B cell (primary cell): ENCODE measurements at regions not wholly inside any gene's neighbourhood (a gene's known extent, or its start where the extent isn't known, plus 50 kb on each side); places are given as distances from the start of the nearest gene placed in this dataset.
A peak's percentile ranks its signal among the peaks of the same experiment; 100 is the strongest.
"Not testable (repeated sequence)": the region's sequence is repeated elsewhere in the genome, so short reads cannot be mapped to it uniquely, and the experiment has no call there.

Experiments used
- ATAC-seq: fragments of 200-7000 bp; cut with Tn5 transposase; one replicate; pipeline ENCODE4 v1.10.0; 2021; ENCODE audit warnings: low read depth, mild to moderate bottlenecking, moderate number of reproducible peaks, moderate library complexity
- CTCF ChIA-PET: fragments of 350-600 bp; sonication (Branson Sonifier 250); formaldehyde crosslinking; loops from one replicate; lab custom pipeline; 2021; ENCODE audit warnings: antibody characterized with exemption, inconsistent platforms; lab: Charles Lee
- POLR2A ChIA-PET: fragments of 350-600 bp; sonication (Branson Sonifier 250); formaldehyde crosslinking; loops from one replicate; lab custom pipeline; 2021; ENCODE audit warnings: antibody characterized with exemption; lab: Charles Lee
- DNase-seq: peaks from one replicate; pipeline ENCODE4 v3.0.0; 2013
- H2AFZ ChIP-seq: 2 replicates; pipeline ENCODE4 v1.6.1; 2012; ENCODE audit warnings: mild to moderate bottlenecking, low read depth, low read length; ENCODE audit not compliant: insufficient read depth, poor library complexity, severe bottlenecking
- H3K27ac ChIP-seq, 2 donors: 1 replicate in 1 of 2; 2 replicates in 1 of 2; pipeline ENCODE4 v1.5.1; 2012 to 2013; ENCODE audit warnings: low read length in 2 of 2, mild to moderate bottlenecking in 2 of 2, moderate library complexity in 1 of 2
- H3K27me3 ChIP-seq, 4 experiments: fragments of 200-600 bp in 1 of 4; sonication (generic) in 1 of 4; replicated peaks in 1 of 4; 1 replicate in 2 of 4; 2 replicates in 2 of 4; pipeline versions ENCODE4 v1.6.1 to v1.7.0; 2013 to 2016; ENCODE audit warnings: low read length in 3 of 4, mild to moderate bottlenecking in 2 of 4, mixed read lengths in 1 of 4, moderate library complexity in 1 of 4; ENCODE audit not compliant: insufficient read depth in 4 of 4, control insufficient read depth in 3 of 4; ENCODE audit errors: control extremely low read depth in 1 of 4
- H3K36me3 ChIP-seq, 2 experiments: replicated peaks in 1 of 2; 1 replicate in 1 of 2; 2 replicates in 1 of 2; pipeline versions ENCODE4 v1.6.1 to v1.7.1; 2013; ENCODE audit warnings: low read length in 1 of 2; ENCODE audit not compliant: insufficient read depth in 2 of 2, control insufficient read depth in 1 of 2; ENCODE audit errors: control extremely low read depth in 1 of 2, extremely low read depth in 1 of 2
- H3K4me1 ChIP-seq, 2 donors: fragments of 200-600 bp in 1 of 2; sonication (generic) in 1 of 2; 1 replicate in 1 of 2; 2 replicates in 1 of 2; pipeline versions ENCODE4 v1.5.1 to v1.6.1; 2013 to 2017; ENCODE audit warnings: low read length in 2 of 2; ENCODE audit not compliant: control insufficient read depth in 2 of 2, insufficient read depth in 2 of 2
- H3K4me2 ChIP-seq: replicated peaks from 2 replicates; pipeline ENCODE3; 2012; ENCODE audit warnings: mild to moderate bottlenecking, low read depth, low read length; ENCODE audit not compliant: poor library complexity, severe bottlenecking
- H3K4me3 ChIP-seq, 5 experiments: fragments of 200-600 bp in 1 of 5; sonication (generic) in 1 of 5; 1 replicate in 3 of 5; 2 replicates in 2 of 5; pipeline versions ENCODE4 v1.5.1 to v1.7.0; 2011 to 2016; ENCODE audit warnings: low read length in 4 of 5, mild to moderate bottlenecking in 4 of 5, low read depth in 2 of 5, control low read depth in 1 of 5, moderate library complexity in 1 of 5; ENCODE audit not compliant: insufficient read depth in 1 of 5; ENCODE audit errors: control extremely low read depth in 1 of 5, extremely low read depth in 1 of 5
- H3K79me2 ChIP-seq: fragments of 200-600 bp; sonication (generic); one replicate; pipeline ENCODE4 v1.6.0; 2016; ENCODE audit warnings: low read length; ENCODE audit not compliant: control insufficient read depth, insufficient read depth
- H3K9ac ChIP-seq: fragments of 200-600 bp; sonication (generic); 2 replicates; pipeline ENCODE4 v1.6.1; 2017; ENCODE audit warnings: mild to moderate bottlenecking, low read length, moderate library complexity
- H3K9me3 ChIP-seq, 3 donors: one replicate each; pipeline versions ENCODE4 v1.6.1 to v1.7.1; 2013; ENCODE audit warnings: low read length in 2 of 3; ENCODE audit not compliant: control insufficient read depth in 2 of 3, insufficient read depth in 1 of 3; ENCODE audit errors: control extremely low read depth in 1 of 3
- H4K20me1 ChIP-seq: 2 replicates; pipeline ENCODE4 v1.6.0; 2012; ENCODE audit warnings: mild to moderate bottlenecking, low read length; ENCODE audit not compliant: insufficient read depth, control insufficient read depth, poor library complexity, severe bottlenecking
- H3K27ac Mint-ChIP-seq: one replicate; pipeline ENCODE4 v1.8.0; 2021; ENCODE audit warnings: mixed read lengths
- H3K27me3 Mint-ChIP-seq: one replicate; pipeline ENCODE4 v1.8.0; 2021; ENCODE audit warnings: mixed read lengths
- H3K4me1 Mint-ChIP-seq: one replicate; pipeline ENCODE4 v1.8.0; 2021; ENCODE audit warnings: mixed read lengths
- H3K4me3 Mint-ChIP-seq: one replicate; pipeline ENCODE4 v1.8.0; 2021; ENCODE audit warnings: mixed read lengths
- H3K9me3 Mint-ChIP-seq: one replicate; pipeline ENCODE4 v1.8.0; 2022; ENCODE audit warnings: mixed read lengths; ENCODE audit not compliant: insufficient read depth
- EZH2 ChIP-seq: IDR thresholded peaks from 2 replicates; pipeline ENCODE4 v1.6.1; 2012; ENCODE audit warnings: borderline replicate concordance, low read depth, mild to moderate bottlenecking, moderate library complexity, low read length; ENCODE audit not compliant: insufficient read depth, poor library complexity, severe bottlenecking
- WGBS: methylation state at CpG from one replicate; pipeline ENCODE4 v1.1.5; 2013; ENCODE audit warnings: missing lambda C conversion rate; ENCODE audit not compliant: insufficient coverage; 5-methylcytosine and 5-hydroxymethylcytosine counted together
- intact Hi-C: fragments of 100-400 bp; cut with micrococcal nuclease; formaldehyde crosslinking; loops from one replicate; pipeline ENCODE4 v1.10.0; 2022
- TF ChIP-seq, protein P1 (sequence below): fragments of 200-600 bp; IDR thresholded peaks from one replicate; pipeline ENCODE4 v1.8.0; 2022; ENCODE audit warnings: antibody characterized with exemption, mild to moderate bottlenecking

DNA sequence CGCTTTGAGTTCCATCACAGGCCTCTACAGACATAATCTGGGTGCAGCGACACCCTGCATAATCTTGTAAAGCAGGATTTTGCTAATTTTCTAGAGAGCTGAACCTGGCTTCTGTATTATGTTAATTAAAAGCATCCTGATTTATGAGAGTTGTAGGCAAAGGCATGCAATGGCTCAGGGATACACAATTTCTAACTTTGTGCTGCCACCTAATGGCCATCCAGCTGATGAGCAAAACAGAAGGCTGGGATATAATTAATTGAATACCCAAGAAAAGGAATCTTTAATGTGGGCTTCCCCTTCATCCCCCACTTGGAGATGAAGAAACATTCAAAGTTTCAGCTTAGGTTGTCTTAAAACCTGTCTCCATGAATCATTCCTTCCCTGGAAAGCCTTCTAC, 78.1 kb downstream of the BMP15 start:
- Mint-ChIP-seq H3K4me3 (no peak overlapping the region), H3K4me1 (no peaks in the 10 kb centered on the region), H3K27ac (no peak overlapping the region), H3K9me3 (no peaks in the 10 kb centered on the region), H3K27me3 (peaks cover 5% of the 10 kb centered on the region)
- ChIA-PET CTCF (no interaction called here), POLR2A (no interaction called here)
- no peak overlapping the region for H3K4me2 ChIP-seq
- intact Hi-C loops, result loop anchor here (5.0 kb wide), 1 partner anchor 296 kb away; no protein-coding TSS in a partner anchor
- H3K9me3 ChIP-seq, result no peaks in the 10 kb centered on the region
- no peak overlapping the region for H3K9ac ChIP-seq
- DNase-seq (no peak), ATAC-seq (no peak)
- no peak overlapping the region for H3K4me3 ChIP-seq
- H3K4me1 ChIP-seq, result no peaks in the 10 kb centered on the region
- WGBS, result no CpG with 5 or more reads among the region's 2 CpGs
- H3K36me3 ChIP-seq, result no peaks in the 10 kb centered on the region
- H3K79me2 ChIP-seq, result no peaks in the 10 kb centered on the region
- H3K27me3 ChIP-seq, result no peaks in the 10 kb centered on the region
- no peak for TF ChIP-seq EZH2
- TF ChIP-seq, protein P1, sequence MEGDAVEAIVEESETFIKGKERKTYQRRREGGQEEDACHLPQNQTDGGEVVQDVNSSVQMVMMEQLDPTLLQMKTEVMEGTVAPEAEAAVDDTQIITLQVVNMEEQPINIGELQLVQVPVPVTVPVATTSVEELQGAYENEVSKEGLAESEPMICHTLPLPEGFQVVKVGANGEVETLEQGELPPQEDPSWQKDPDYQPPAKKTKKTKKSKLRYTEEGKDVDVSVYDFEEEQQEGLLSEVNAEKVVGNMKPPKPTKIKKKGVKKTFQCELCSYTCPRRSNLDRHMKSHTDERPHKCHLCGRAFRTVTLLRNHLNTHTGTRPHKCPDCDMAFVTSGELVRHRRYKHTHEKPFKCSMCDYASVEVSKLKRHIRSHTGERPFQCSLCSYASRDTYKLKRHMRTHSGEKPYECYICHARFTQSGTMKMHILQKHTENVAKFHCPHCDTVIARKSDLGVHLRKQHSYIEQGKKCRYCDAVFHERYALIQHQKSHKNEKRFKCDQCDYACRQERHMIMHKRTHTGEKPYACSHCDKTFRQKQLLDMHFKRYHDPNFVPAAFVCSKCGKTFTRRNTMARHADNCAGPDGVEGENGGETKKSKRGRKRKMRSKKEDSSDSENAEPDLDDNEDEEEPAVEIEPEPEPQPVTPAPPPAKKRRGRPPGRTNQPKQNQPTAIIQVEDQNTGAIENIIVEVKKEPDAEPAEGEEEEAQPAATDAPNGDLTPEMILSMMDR, result peak; percentile 20
- no peaks in the 10 kb centered on the region for H4K20me1 ChIP-seq
- no peak overlapping the region for H3K27ac ChIP-seq
- H2AFZ ChIP-seq, result no peak overlapping the region

DNA sequence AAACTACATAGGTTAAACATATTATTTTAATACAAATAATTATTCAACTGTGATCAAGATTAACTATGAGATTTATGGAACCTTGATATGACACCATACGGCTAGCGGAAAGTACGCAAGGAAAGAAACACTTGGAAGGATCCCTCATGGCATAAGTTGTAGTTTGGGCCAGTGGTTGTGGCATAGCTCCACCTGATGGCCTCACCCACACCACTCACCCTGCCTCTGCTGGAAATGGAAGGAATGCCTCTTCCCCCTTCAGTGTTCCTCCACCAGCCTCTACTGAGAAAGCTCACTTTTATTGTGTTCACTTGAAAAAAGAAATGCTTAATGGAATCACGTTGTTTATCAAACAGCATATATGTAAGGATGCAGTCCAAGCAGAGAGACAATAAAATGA, 86.4 kb downstream of the BMP15 start:
- Histone ChIP-seq H3K27ac (no peak overlapping the region), H3K9me3 (no peaks in the 10 kb centered on the region), H2AFZ (no peak overlapping the region), H3K4me1 (no peaks in the 10 kb centered on the region), H3K4me2 (no peak overlapping the region), H3K27me3 (no peaks in the 10 kb centered on the region), H4K20me1 (no peaks in the 10 kb centered on the region), H3K4me3 (no peak overlapping the region), H3K36me3 (no peaks in the 10 kb centered on the region), H3K9ac (no peak overlapping the region), H3K79me2 (no peaks in the 10 kb centered on the region)
- POLR2A ChIA-PET, result no interaction called here
- no CpG with 5 or more reads among the region's 4 CpGs for WGBS
- Mint-ChIP-seq H3K27ac (no peak overlapping the region), H3K27me3 (no peaks in the 10 kb centered on the region), H3K4me3 (no peak overlapping the region), H3K4me1 (no peaks in the 10 kb centered on the region), H3K9me3 (no peaks in the 10 kb centered on the region)
- DNase-seq (no peak), ATAC-seq (no peak)
- intact Hi-C loops, result no loop called here
- CTCF ChIA-PET, result interaction anchor here (0.5 kb wide), 1 partner anchor 44 kb away, joined by 3 read pairs; no protein-coding TSS in a partner anchor
- no peak for TF ChIP-seq EZH2
- TF ChIP-seq, protein P1, result no peak

DNA sequence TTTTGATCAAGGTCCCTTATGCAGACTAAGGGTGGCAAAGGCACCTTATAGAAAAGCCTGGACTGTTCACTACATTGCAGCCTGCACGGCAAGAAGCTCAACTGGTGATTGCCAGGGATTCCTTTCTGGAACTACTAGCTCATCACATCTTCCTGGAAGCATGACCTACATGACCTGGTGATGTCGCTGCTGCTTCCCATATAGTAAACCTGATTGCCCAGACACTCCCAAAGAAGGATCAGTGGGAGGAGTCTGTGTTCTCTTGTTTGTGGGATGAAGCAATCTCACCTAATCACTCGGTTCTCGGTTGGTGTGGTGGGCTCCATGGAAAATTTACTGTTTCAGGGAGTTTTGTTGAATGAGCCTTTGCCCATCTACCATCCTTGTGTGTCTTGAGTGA, 89.8 kb downstream of the BMP15 start:
- H3K9me3 ChIP-seq, POLR2A ChIA-PET, H3K9me3 Mint-ChIP-seq, H3K4me3 Mint-ChIP-seq, H3K27ac ChIP-seq, DNase-seq, H3K4me1 ChIP-seq, H3K27ac Mint-ChIP-seq, H3K36me3 ChIP-seq, CTCF ChIA-PET, H3K4me2 ChIP-seq, H3K4me1 Mint-ChIP-seq, ATAC-seq, H3K79me2 ChIP-seq, intact Hi-C loops, H2AFZ ChIP-seq, H3K4me3 ChIP-seq, H3K9ac ChIP-seq, H4K20me1 ChIP-seq, H3K27me3 Mint-ChIP-seq, H3K27me3 ChIP-seq: not testable (repeated sequence)
- no CpG with 5 or more reads among the region's 4 CpGs for WGBS
